Neural progenitor cell (in vitro differentiated cells): ENCODE measurements at regions not wholly inside any gene's neighbourhood (a gene's known extent, or its start where the extent isn't known, plus 50 kb on each side); places are given as distances from the start of the nearest gene placed in this dataset.

Source experiments
- EZH2 ChIP-seq: fragments of 200-600 bp; sonication (generic); IDR thresholded peaks from 2 replicates; pipeline ENCODE4 v1.6.1; 2017; ENCODE audit warnings: antibody characterized with exemption, mild to moderate bottlenecking, moderate library complexity
- TF ChIP-seq, protein P1 (sequence below): fragments of 200-600 bp; sonication (generic); IDR thresholded peaks from 2 replicates; pipeline ENCODE4 v1.5.1; 2017; ENCODE audit warnings: antibody characterized with exemption, mild to moderate bottlenecking

DNA sequence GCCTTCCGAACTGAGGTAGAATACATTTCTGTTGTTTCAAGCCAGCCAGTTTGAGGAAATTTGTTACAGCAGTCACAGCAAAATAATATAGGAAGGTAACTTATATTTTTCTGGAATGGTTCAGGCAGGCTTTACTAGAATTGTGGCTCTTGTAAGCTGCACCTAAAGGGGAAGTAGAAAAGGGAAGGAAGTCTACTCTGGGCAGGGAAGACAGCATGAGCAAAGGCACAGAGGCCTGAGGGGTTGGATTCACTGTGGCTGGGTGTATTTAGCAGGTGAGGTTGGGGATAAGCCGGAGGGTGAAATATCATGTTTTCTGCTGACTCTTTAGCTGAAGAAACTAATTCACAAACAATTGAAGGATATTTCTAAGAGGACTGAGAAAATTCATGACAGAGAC is 183.5 kb downstream of the GAS1 start:
- TF ChIP-seq, protein P1, sequence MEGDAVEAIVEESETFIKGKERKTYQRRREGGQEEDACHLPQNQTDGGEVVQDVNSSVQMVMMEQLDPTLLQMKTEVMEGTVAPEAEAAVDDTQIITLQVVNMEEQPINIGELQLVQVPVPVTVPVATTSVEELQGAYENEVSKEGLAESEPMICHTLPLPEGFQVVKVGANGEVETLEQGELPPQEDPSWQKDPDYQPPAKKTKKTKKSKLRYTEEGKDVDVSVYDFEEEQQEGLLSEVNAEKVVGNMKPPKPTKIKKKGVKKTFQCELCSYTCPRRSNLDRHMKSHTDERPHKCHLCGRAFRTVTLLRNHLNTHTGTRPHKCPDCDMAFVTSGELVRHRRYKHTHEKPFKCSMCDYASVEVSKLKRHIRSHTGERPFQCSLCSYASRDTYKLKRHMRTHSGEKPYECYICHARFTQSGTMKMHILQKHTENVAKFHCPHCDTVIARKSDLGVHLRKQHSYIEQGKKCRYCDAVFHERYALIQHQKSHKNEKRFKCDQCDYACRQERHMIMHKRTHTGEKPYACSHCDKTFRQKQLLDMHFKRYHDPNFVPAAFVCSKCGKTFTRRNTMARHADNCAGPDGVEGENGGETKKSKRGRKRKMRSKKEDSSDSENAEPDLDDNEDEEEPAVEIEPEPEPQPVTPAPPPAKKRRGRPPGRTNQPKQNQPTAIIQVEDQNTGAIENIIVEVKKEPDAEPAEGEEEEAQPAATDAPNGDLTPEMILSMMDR: no peak
- TF ChIP-seq EZH2: no peak
